ENCODE measurements at regions not wholly inside any gene's neighbourhood (a gene's known extent, or its start where the extent isn't known, plus 50 kb on each side); places are given as distances from the start of the nearest gene placed in this dataset.

- Mint-ChIP-seq H3K4me1 (peaks cover 5 to 6% of the 10 kb centered on the region in 2 experiments), H3K27me3 (ENCODE audit: low read depth) (no peaks in the 10 kb centered on the region), H3K9me3 (peaks cover 5 to 7% of the 10 kb centered on the region in 2 experiments; a peak in 3 of 5 replicates), H3K4me3 (no peak overlapping the region), H3K36me3 (ENCODE audit: insufficient read depth in 1 of 3, low read depth in 3 of 3) (peaks cover 0 to 3% (median 2%) of the 10 kb centered on the region in 3 experiments; a peak in 2 of 7 replicates), H3K27ac (no peak overlapping the region)
- Histone ChIP-seq H4K8ac (replicated peaks; ENCODE audit: insufficient read length, low read depth, low read length) (no peak overlapping the region), H2BK5ac (ENCODE audit: insufficient read length, low read length) (no peak overlapping the region), H3K23me2 (ENCODE audit: insufficient read length, low read depth, low read length, poor library complexity, severe bottlenecking) (no peaks in the 10 kb centered on the region), H3K18ac (ENCODE audit: insufficient read length, low read depth, low read length) (no peak overlapping the region), H3K27ac (ENCODE audit: insufficient read length, low read depth, low read length) (no peak overlapping the region), H3K4me2 (ENCODE audit: insufficient read depth, insufficient read length, low read length) (no peak overlapping the region), H3K4ac (ENCODE audit: low read depth, low read length) (no peak overlapping the region), H2BK20ac (ENCODE audit: low read depth, low read length, poor library complexity, severe bottlenecking) (no peak overlapping the region), H2AK5ac (ENCODE audit: insufficient read length, low read length) (no peak overlapping the region), H3T11ph (ENCODE audit: low read length) (no peak overlapping the region), H3K56ac (ENCODE audit: insufficient read length, low read depth, low read length) (no peak overlapping the region), H4K20me1 (ENCODE audit: control insufficient read depth, insufficient read depth, insufficient read length) (no peaks in the 10 kb centered on the region), H3K9me3 (ENCODE audit: control insufficient read depth, low read depth, low read length) (no peaks in the 10 kb centered on the region), H3K79me1 (ENCODE audit: insufficient read depth, low read depth, low read length, poor library complexity, severe bottlenecking) (no peaks in the 10 kb centered on the region), H3K14ac (ENCODE audit: insufficient read depth, low read length) (no peak overlapping the region), H3K79me2 (ENCODE audit: insufficient read depth, low read length) (no peaks in the 10 kb centered on the region), H3K9ac (ENCODE audit: extremely low read depth, insufficient read length, low read length) (no peak overlapping the region), H3K27me3 (ENCODE audit: insufficient read depth, low read length) (no peaks in the 10 kb centered on the region), H4K91ac (ENCODE audit: insufficient read length, low read depth, low read length) (no peak overlapping the region), H3K4me1 (ENCODE audit: insufficient read depth, low read length) (no peaks in the 10 kb centered on the region), H2BK120ac (ENCODE audit: low read depth, low read length, poor library complexity, severe bottlenecking) (no peak overlapping the region), H3K23ac (ENCODE audit: insufficient read length, low read depth, low read length) (no peak overlapping the region), H4K5ac (ENCODE audit: insufficient read length, low read depth, low read length) (no peak overlapping the region), H2AFZ (ENCODE audit: low read length) (no peak overlapping the region), H2BK12ac (ENCODE audit: insufficient read length, low read depth, low read length) (no peak overlapping the region), H2BK15ac (ENCODE audit: low read depth, low read length) (no peak overlapping the region)
- no peak for DNase-seq
- TF ChIP-seq CTCF (conservative IDR thresholded peaks at IDR 0.05): no peak
Measured at GRCh38 chr6:56388415-56388755, 141.0 kb upstream of the COL21A1 start.
